Liver (tissue), 8 donors: ENCODE measurements at regions not wholly inside any gene's neighbourhood (a gene's known extent, or its start where the extent isn't known, plus 50 kb on each side); places are given as distances from the start of the nearest gene placed in this dataset.

Source experiments
- DNase-seq: peaks from one replicate; pipeline ENCODE4 v3.0.0-alpha.2; 2017; ENCODE audit warnings: low spot score
- H3K27ac ChIP-seq, 2 donors: one replicate each; pipeline ENCODE4 v1.7.0; 2013; ENCODE audit warnings: inconsistent platforms in 2 of 2, low read length in 2 of 2, control low read depth in 1 of 2, low read depth in 1 of 2, mild to moderate bottlenecking in 1 of 2
- H3K27me3 ChIP-seq, 4 donors: one replicate each; pipeline versions ENCODE4 v1.6.1 to v1.7.0; 2013; ENCODE audit warnings: low read length in 3 of 4, inconsistent platforms in 1 of 4, mild to moderate bottlenecking in 1 of 4, moderate library complexity in 1 of 4; ENCODE audit not compliant: control insufficient read depth in 4 of 4, insufficient read depth in 4 of 4
- H3K36me3 ChIP-seq, 4 donors: one replicate each; pipeline versions ENCODE4 v1.6.1 to v1.7.0; 2013; ENCODE audit warnings: low read length in 3 of 4, mild to moderate bottlenecking in 3 of 4, low read depth in 1 of 4, moderate library complexity in 1 of 4; ENCODE audit not compliant: control insufficient read depth in 4 of 4, insufficient read depth in 3 of 4
- H3K4me1 ChIP-seq, 4 donors: one replicate each; pipeline versions ENCODE4 v1.6.1 to v1.7.0; 2013; ENCODE audit warnings: low read length in 3 of 4, mild to moderate bottlenecking in 3 of 4, moderate library complexity in 1 of 4; ENCODE audit not compliant: control insufficient read depth in 4 of 4, insufficient read depth in 4 of 4
- H3K4me3 ChIP-seq, 3 donors: one replicate each; pipeline versions ENCODE4 v1.6.1 to v1.7.0; 2013; ENCODE audit warnings: low read length in 3 of 3, control low read depth in 1 of 3, low read depth in 1 of 3, mild to moderate bottlenecking in 1 of 3
- H3K9ac ChIP-seq, 2 donors: one replicate each; pipeline ENCODE4 v1.7.0; 2013; ENCODE audit warnings: low read length in 2 of 2, mild to moderate bottlenecking in 2 of 2, moderate library complexity in 2 of 2, control low read depth in 1 of 2, low read depth in 1 of 2
- H3K9me3 ChIP-seq, 4 donors: one replicate each; pipeline versions ENCODE4 v1.6.1 to v1.7.0; 2013; ENCODE audit warnings: low read length in 3 of 4; ENCODE audit not compliant: control insufficient read depth in 4 of 4
- EGR1 ChIP-seq, 2 donors: IDR thresholded peaks; 2 replicates each; pipeline ENCODE4 v1.6.1; 2016 to 2018; ENCODE audit warnings: antibody characterized with exemption in 2 of 2, low read depth in 2 of 2
- FOXA1 ChIP-seq: IDR thresholded peaks from 2 replicates; pipeline ENCODE4 v1.6.1; 2016; ENCODE audit warnings: antibody characterized with exemption
- HNF4A ChIP-seq, 2 donors: conservative IDR thresholded peaks; 2 replicates each; pipeline ENCODE4 v1.6.1; 2016; ENCODE audit warnings: antibody characterized with exemption in 2 of 2, mild to moderate bottlenecking in 2 of 2
- JUND ChIP-seq, 2 donors: IDR thresholded peaks; 2 replicates each; pipeline ENCODE4 v1.6.1; 2016; ENCODE audit warnings: antibody characterized with exemption in 2 of 2
- NR2F2 ChIP-seq: IDR thresholded peaks from 2 replicates; pipeline ENCODE4 v1.6.1; 2016; ENCODE audit warnings: antibody characterized with exemption
- RXRA ChIP-seq, 2 donors: IDR thresholded peaks; 2 replicates each; pipeline ENCODE4 v1.6.1; 2017 to 2018; ENCODE audit warnings: antibody characterized with exemption in 2 of 2, mild to moderate bottlenecking in 1 of 2
- SP1 ChIP-seq: IDR thresholded peaks from 2 replicates; pipeline ENCODE4 v1.6.1; 2018; ENCODE audit warnings: antibody characterized with exemption, mild to moderate bottlenecking
- TAF1 ChIP-seq: conservative IDR thresholded peaks from 2 replicates; pipeline ENCODE4 v1.6.1; 2016; ENCODE audit warnings: antibody characterized with exemption, mild to moderate bottlenecking
- YY1 ChIP-seq: IDR thresholded peaks from 2 replicates; pipeline ENCODE4 v1.6.1; 2016; ENCODE audit warnings: antibody characterized with exemption, mild to moderate bottlenecking
- WGBS: extraction: QIAGEN DNeasy Blood & Tissue Kit; methylation state at CpG from one replicate; pipeline ENCODE4 v1.1.7; 2013; 5-methylcytosine and 5-hydroxymethylcytosine counted together
- TF ChIP-seq, protein P1 (sequence below): IDR thresholded peaks from 2 replicates; pipeline ENCODE4 v1.6.1; 2016; ENCODE audit warnings: antibody characterized with exemption, mild to moderate bottlenecking
- TF ChIP-seq, protein P2 (sequence below): fragments of 150-350 bp; IDR thresholded peaks from 2 replicates; pipeline ENCODE4 v1.5.1; 2017; ENCODE audit warnings: improper control_type of control experiment, low read depth, low read length; ENCODE audit not compliant: missing input control
- TF ChIP-seq, protein P3 (sequence below): IDR thresholded peaks from 2 replicates; pipeline ENCODE4 v1.6.1; 2016; ENCODE audit warnings: antibody characterized with exemption
- donor health status: healthy.
- donor health status: healthy.
- donor health status: healthy.
- donor health status: healthy.
- donor health status: healthy.

DNA sequence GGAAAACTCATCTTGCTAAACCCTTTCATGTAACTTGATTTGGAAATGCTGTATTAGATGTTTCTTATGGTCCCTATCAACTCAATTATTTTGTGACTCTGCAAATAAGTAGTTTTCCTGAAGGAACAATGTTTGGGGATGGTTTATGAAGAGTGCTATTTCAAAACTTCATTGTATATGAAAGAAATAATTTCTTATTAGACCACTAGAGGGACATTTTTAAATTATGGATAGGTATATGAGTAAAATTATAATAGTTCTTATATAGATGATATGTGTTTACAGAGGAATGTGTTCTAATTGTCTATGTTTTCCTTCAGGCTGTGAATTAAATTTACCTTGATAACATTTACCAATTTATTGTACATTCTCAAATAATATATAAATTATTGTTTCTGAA is 509.4 kb upstream of the RAG2 start:
- no peak for DNase-seq
- Histone ChIP-seq H3K27me3 (no peaks in the 10 kb centered on the region), H3K9me3 (no peaks in the 10 kb centered on the region), H3K36me3 (no peaks in the 10 kb centered on the region), H3K4me1 (no peaks in the 10 kb centered on the region), H3K27ac (no peak overlapping the region), H3K9ac (no peak overlapping the region), H3K4me3 (no peak overlapping the region)
- no peak for TF ChIP-seq HNF4A (conservative IDR thresholded peaks at IDR 0.05)
- TF ChIP-seq RXRA (IDR thresholded peaks at IDR 0.05) = no peak
- TF ChIP-seq, protein P1, sequence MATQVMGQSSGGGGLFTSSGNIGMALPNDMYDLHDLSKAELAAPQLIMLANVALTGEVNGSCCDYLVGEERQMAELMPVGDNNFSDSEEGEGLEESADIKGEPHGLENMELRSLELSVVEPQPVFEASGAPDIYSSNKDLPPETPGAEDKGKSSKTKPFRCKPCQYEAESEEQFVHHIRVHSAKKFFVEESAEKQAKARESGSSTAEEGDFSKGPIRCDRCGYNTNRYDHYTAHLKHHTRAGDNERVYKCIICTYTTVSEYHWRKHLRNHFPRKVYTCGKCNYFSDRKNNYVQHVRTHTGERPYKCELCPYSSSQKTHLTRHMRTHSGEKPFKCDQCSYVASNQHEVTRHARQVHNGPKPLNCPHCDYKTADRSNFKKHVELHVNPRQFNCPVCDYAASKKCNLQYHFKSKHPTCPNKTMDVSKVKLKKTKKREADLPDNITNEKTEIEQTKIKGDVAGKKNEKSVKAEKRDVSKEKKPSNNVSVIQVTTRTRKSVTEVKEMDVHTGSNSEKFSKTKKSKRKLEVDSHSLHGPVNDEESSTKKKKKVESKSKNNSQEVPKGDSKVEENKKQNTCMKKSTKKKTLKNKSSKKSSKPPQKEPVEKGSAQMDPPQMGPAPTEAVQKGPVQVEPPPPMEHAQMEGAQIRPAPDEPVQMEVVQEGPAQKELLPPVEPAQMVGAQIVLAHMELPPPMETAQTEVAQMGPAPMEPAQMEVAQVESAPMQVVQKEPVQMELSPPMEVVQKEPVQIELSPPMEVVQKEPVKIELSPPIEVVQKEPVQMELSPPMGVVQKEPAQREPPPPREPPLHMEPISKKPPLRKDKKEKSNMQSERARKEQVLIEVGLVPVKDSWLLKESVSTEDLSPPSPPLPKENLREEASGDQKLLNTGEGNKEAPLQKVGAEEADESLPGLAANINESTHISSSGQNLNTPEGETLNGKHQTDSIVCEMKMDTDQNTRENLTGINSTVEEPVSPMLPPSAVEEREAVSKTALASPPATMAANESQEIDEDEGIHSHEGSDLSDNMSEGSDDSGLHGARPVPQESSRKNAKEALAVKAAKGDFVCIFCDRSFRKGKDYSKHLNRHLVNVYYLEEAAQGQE = no peak
- TF ChIP-seq EGR1 (IDR thresholded peaks at IDR 0.05; ENCODE audit: low read depth in 2 of 2) = no peak
- no peak for TF ChIP-seq SP1
- TF ChIP-seq JUND (IDR thresholded peaks at IDR 0.05) = no peak
- no peak for TF ChIP-seq YY1
- TF ChIP-seq, protein P2, sequence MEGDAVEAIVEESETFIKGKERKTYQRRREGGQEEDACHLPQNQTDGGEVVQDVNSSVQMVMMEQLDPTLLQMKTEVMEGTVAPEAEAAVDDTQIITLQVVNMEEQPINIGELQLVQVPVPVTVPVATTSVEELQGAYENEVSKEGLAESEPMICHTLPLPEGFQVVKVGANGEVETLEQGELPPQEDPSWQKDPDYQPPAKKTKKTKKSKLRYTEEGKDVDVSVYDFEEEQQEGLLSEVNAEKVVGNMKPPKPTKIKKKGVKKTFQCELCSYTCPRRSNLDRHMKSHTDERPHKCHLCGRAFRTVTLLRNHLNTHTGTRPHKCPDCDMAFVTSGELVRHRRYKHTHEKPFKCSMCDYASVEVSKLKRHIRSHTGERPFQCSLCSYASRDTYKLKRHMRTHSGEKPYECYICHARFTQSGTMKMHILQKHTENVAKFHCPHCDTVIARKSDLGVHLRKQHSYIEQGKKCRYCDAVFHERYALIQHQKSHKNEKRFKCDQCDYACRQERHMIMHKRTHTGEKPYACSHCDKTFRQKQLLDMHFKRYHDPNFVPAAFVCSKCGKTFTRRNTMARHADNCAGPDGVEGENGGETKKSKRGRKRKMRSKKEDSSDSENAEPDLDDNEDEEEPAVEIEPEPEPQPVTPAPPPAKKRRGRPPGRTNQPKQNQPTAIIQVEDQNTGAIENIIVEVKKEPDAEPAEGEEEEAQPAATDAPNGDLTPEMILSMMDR = no peak
- TF ChIP-seq, protein P3, sequence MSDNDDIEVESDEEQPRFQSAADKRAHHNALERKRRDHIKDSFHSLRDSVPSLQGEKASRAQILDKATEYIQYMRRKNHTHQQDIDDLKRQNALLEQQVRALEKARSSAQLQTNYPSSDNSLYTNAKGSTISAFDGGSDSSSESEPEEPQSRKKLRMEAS = no peak

DNA sequence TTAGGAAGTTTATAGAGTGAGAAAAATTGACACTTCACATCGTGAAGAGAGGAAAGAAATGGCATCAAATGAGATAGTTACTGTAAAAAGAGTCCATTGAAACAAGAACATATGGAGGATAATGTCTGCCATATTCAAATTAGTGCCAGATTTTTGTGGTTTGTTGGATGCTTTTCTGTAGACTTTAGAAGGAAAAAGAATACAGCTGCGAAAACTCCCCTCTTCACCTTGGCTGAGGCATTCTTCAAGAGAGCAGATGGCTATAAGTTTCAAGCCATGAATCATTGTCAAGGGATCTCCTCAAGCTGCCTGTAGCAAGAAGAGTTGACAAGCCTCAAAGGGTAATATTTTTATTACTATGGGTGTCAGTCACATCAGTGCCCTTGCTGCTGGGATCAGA is 507.4 kb upstream of the RAG2 start:
- Histone ChIP-seq H3K9ac (no peak overlapping the region), H3K9me3 (no peaks in the 10 kb centered on the region), H3K4me3 (no peak overlapping the region), H3K36me3 (no peaks in the 10 kb centered on the region), H3K27me3 (no peaks in the 10 kb centered on the region), H3K4me1 (no peaks in the 10 kb centered on the region), H3K27ac (no peak overlapping the region)
- TF ChIP-seq NR2F2 (no peak), RXRA (IDR thresholded peaks at IDR 0.05) (no peak), JUND (IDR thresholded peaks at IDR 0.05) (no peak), FOXA1 (no peak), TAF1 (no peak)
- TF ChIP-seq, protein P2 = no peak
- no peak for DNase-seq
- 63% methylated on average over 2 of the region's 2 CpGs for WGBS
